SK-N-MC (cell line): ENCODE measurements at regions not wholly inside any gene's neighbourhood (a gene's known extent, or its start where the extent isn't known, plus 50 kb on each side); places are given as distances from the start of the nearest gene placed in this dataset.

Experiments used
- EZH2 ChIP-seq: fragments of 200-600 bp; sonication (generic); IDR thresholded peaks from one replicate; pipeline ENCODE4 v1.6.1; 2017; ENCODE audit warnings: antibody characterized with exemption
- FOXP2 ChIP-seq: optimal IDR thresholded peaks from 2 replicates; pipeline ENCODE3; 2011; ENCODE audit warnings: mild to moderate bottlenecking, moderate library complexity; ENCODE audit not compliant: insufficient read depth; ENCODE audit errors: extremely low read length, control extremely low read depth
- POLR2AphosphoS5 ChIP-seq: IDR thresholded peaks from 2 replicates; pipeline ENCODE4 v1.6.1; 2012; ENCODE audit warnings: mild to moderate bottlenecking, low read depth, low read length, borderline replicate concordance

DNA sequence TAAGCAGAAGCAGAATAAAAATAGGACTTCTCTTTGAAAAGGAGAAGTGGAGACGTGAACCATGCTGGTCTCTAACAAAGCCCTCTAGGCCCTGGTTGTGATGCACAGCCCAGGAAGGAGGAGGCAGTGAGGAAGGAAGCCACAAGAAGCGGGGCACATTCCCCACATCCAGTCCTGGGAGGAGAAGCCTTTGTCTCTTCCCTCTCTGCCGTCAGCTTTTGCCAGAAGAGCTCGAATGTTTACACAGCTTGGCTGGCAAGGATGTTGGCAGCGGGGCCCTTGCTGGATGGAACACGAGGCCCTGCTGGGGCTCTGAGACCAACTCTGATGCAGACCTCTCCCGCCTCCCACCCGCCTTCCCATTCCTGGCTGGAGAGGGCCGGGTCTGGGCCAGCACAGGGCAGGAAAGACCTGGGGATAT lies 91.3 kb downstream of the MAF start:
- TF ChIP-seq POLR2AphosphoS5 = no peak
- no peak for TF ChIP-seq EZH2
- no peak for TF ChIP-seq FOXP2
